ENCODE measurements at regions not wholly inside any gene's neighbourhood (a gene's known extent, or its start where the extent isn't known, plus 50 kb on each side); places are given as distances from the start of the nearest gene placed in this dataset.

- 69% methylated on average over 6 of the region's 6 CpGs for WGBS
- Histone ChIP-seq H3K9me3 (no peaks in the 10 kb centered on the region), H3K27me3 (replicated peaks; ENCODE audit: insufficient read depth) (no peaks in the 10 kb centered on the region), H3K36me3 (no peaks in the 10 kb centered on the region), H3K27ac (no peak overlapping the region), H3K4me1 (replicated peaks) (no peaks in the 10 kb centered on the region), H3K4me3 (no peak overlapping the region)
- intact Hi-C loops (cut with DNase I): no loop called here
- peak; percentile 36 for DNase-seq (ENCODE audit: low spot score)
- TF ChIP-seq CTCF (IDR thresholded peaks at IDR 0.05) (no peak), POLR2AphosphoS5 (IDR thresholded peaks at IDR 0.05) (peak; percentile 82)
Observed at GRCh38 chr15:95679847-95680582, 650.5 kb upstream of the NR2F2 start.

DNA sequence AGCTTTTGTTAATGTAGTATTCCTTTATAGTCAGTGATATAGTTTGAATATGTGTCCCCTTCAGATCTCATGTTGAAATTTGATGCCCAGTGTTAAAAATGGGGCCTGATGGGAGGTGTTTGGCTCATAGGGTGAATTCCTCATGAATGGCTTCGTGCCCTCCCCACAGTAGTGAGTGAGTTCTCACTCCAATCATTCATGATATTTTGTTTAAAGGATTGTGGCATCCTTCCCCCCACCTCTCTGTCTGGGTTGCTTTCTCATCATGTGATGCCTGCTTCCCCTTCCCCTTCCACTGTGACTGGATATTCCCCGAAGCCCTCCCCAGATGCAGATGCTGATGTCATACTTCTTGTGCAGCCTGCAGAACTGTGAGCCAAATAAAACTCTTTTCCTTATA is 649.8 kb upstream of the NR2F2 start:
- TF ChIP-seq POLR2A (IDR thresholded peaks at IDR 0.05) (no peak), POLR2AphosphoS5 (IDR thresholded peaks at IDR 0.05) (no peak), CTCF (IDR thresholded peaks at IDR 0.05) (no peak)
- DNase-seq (ENCODE audit: low spot score): no peak
- H3K4me1 ChIP-seq (replicated peaks): no peaks in the 10 kb centered on the region
- no peaks in the 10 kb centered on the region for H3K36me3 ChIP-seq
- no peak overlapping the region for H3K4me3 ChIP-seq
- WGBS: 55% methylated on average over 2 of the region's 2 CpGs
- intact Hi-C loops (cut with DNase I): no loop called here
- no peaks in the 10 kb centered on the region for H3K27me3 ChIP-seq (replicated peaks; ENCODE audit: insufficient read depth)
- no peaks in the 10 kb centered on the region for H3K9me3 ChIP-seq
- H3K27ac ChIP-seq: no peak overlapping the region

- WGBS: 65% methylated on average over 5 of the region's 5 CpGs
- TF ChIP-seq CTCF (IDR thresholded peaks at IDR 0.05) (no peak), POLR2AphosphoS5 (IDR thresholded peaks at IDR 0.05) (no peak), POLR2A (IDR thresholded peaks at IDR 0.05) (no peak)
Observed at GRCh38 chr15:95681836-95682544, 648.5 kb upstream of the NR2F2 start.

GRCh38 chr15:95684126-95684525 is 646.4 kb upstream of the NR2F2 start:
- Histone ChIP-seq H3K9me3 (no peaks in the 10 kb centered on the region), H3K27ac (no peak overlapping the region), H3K36me3 (no peaks in the 10 kb centered on the region), H3K4me1 (replicated peaks) (no peaks in the 10 kb centered on the region), H3K27me3 (replicated peaks; ENCODE audit: insufficient read depth) (no peaks in the 10 kb centered on the region), H3K4me3 (no peak overlapping the region)
- WGBS: 92% methylated on average over 4 of the region's 4 CpGs
- TF ChIP-seq POLR2AphosphoS5 (IDR thresholded peaks at IDR 0.05): no peak
- no peak for TF ChIP-seq POLR2A (IDR thresholded peaks at IDR 0.05)
- no peak for TF ChIP-seq CTCF (IDR thresholded peaks at IDR 0.05)
- intact Hi-C loops (cut with DNase I): no loop called here
- no peak for DNase-seq (ENCODE audit: low spot score)

More at GRCh38 chr15:95681836-95682544, 648.5 kb upstream of the NR2F2 start:
- no peaks in the 10 kb centered on the region for H3K27me3 ChIP-seq (replicated peaks; ENCODE audit: insufficient read depth)
- H3K27ac ChIP-seq: no peak overlapping the region
- no peak for DNase-seq (ENCODE audit: low spot score)
- H3K36me3 ChIP-seq: no peaks in the 10 kb centered on the region
- H3K4me3 ChIP-seq: no peak overlapping the region
- intact Hi-C loops (cut with DNase I): no loop called here
- H3K4me1 ChIP-seq (replicated peaks): no peaks in the 10 kb centered on the region
- no peaks in the 10 kb centered on the region for H3K9me3 ChIP-seq

DNA sequence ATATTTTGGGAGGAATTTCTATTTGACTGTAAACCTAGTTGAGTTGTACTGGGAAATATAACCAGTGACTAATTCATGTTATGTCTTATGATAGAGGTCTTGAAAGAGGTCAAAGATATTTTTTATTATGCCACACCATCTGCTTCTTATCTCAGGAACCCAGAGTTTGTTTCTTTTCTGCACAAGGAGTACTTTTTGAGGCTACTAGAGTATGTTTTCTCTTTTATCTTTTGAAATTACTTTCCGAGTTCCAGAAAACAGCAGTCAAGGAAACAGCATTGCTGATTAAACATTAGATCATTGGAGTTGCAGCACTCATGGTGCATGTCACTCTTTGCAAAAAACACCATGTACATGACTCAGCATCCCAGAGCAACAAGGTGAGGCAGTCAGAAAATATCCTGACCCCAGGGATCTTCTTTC is 645.8 kb upstream of the NR2F2 start:
- Histone ChIP-seq H3K4me1 (replicated peaks) (no peaks in the 10 kb centered on the region), H3K27me3 (replicated peaks; ENCODE audit: insufficient read depth) (no peaks in the 10 kb centered on the region), H3K9me3 (no peaks in the 10 kb centered on the region), H3K4me3 (no peak overlapping the region), H3K27ac (no peak overlapping the region), H3K36me3 (no peaks in the 10 kb centered on the region)
- intact Hi-C loops (cut with DNase I): no loop called here
- DNase-seq (ENCODE audit: low spot score): no peak
- WGBS: 39% methylated on average over 1 of the region's 1 CpG
- no peak for TF ChIP-seq POLR2A (IDR thresholded peaks at IDR 0.05)
- no peak for TF ChIP-seq CTCF (IDR thresholded peaks at IDR 0.05)
- no peak for TF ChIP-seq POLR2AphosphoS5 (IDR thresholded peaks at IDR 0.05)
